Glomerular visceral epithelial cell (primary cell): ENCODE measurements at regions not wholly inside any gene's neighbourhood (a gene's known extent, or its start where the extent isn't known, plus 50 kb on each side); places are given as distances from the start of the nearest gene placed in this dataset.

ENCODE experiments used
- DNase-seq: peaks from one replicate; pipeline ENCODE4 v3.0.0-alpha.2; 2016; ENCODE audit errors: extremely low spot score

DNA sequence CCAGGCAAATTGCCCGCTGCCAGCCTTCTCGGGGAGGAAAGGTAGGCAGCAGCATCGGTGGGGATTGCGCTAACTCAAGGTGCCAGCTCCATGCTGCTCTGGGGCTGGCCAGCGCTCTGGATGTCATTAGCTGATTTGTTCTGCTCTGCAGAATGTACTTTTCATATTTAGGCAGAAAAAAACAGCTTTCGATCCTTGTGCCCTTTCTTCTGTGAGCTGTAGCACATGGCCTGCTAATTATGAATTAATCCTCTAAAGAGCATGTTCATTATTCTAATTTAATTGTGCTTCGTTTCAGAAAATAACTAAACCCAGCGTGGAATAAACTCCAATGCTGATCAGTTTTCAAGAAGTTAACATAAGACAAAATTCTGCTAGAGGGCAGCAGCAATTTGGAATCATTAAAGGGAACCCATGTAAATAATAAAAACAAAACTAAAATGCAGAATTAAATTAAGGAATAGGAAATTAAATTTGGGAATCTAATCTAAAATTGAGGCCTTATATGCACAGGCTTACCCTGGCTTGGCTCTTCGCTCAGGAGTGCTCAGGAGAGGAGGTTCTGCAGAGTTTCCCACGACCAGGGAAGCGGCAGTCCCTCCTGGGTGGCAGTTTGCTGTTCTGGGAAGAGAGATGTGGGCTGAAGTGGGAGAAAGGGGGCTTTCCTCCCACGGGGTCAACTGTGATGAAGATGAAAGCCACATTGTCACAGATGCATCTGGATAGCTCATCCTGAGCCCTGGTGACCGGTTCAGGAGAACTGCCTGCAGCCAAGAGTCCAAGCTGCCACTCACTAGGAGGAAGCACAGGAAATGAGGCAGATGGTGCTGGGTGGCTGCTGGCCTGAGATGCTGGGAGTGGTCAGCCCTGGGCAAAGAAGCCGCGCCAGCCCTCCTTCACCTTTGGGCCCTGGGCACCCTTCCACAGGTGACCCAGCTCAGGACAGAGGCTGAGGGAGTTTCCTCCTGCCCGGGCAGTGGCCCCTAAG, 93.2 kb upstream of the PKDCC start:
- DNase-seq = no peak

DNA sequence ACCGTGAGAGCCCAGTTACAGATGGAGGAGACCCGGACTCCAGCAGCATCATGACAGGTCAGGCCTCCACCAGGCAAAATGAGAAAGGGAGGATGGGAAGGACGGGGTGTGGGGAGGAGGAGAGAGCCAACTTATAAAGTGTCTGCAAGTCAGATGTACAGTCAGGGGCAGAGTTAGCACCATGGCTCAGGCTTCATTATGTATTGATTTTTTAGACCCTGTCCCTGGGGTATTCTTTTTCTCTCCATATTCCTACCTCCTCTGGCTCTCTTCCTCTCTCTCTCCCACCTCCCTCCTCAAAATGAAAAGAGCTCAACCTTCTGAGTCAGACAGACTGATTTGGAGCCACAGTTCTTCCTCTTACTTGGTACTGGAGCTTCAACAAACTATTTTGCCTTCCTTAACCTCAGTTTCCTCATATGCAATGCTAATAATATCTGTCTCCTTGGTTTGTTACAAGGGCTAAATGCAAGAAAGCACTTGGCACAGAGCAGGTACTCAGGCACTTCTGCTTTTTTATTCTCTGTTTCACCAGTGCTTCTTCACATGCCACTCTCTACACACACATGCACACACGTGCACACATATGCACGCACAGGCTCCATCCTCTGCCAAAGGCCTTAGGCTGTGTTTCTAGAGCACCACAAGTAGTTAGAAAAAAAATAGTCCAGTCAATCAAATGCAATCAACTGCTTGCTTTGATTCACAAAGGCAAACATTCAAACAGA, 92.3 kb upstream of the PKDCC start:
- DNase-seq = no peak

- no peak for DNase-seq
These were observed 90.4 kb upstream of the PKDCC start for GRCh38 chr2:41957431-41957830.

DNA sequence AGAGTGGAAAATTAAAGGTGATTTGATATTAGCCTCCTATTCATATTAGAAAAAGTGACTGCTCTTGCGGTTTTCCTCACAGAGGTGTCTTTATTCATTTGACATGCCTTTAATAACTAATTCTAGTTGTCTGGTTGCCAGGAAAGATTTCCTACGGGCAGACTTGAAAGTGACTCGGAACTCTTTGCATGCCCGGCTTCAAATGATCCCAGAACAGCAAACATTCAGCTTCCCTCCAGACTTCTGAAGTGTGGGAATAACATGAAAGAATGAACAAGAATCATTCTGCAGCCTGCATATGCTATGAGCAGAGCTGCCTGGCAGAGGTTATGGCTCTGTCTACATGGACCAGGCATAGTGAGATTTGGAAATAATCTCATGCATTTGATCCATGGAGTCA, 89.6 kb upstream of the PKDCC start:
- no peak for DNase-seq

GRCh38 chr2:41958775-41959174, 89.0 kb upstream of the PKDCC start:
- no peak for DNase-seq

GRCh38 chr2:41959760-41960159, 88.1 kb upstream of the PKDCC start:
- DNase-seq = no peak

- DNase-seq = no peak
These were observed 84.7 kb upstream of the PKDCC start for GRCh38 chr2:41962922-41963622.

DNA sequence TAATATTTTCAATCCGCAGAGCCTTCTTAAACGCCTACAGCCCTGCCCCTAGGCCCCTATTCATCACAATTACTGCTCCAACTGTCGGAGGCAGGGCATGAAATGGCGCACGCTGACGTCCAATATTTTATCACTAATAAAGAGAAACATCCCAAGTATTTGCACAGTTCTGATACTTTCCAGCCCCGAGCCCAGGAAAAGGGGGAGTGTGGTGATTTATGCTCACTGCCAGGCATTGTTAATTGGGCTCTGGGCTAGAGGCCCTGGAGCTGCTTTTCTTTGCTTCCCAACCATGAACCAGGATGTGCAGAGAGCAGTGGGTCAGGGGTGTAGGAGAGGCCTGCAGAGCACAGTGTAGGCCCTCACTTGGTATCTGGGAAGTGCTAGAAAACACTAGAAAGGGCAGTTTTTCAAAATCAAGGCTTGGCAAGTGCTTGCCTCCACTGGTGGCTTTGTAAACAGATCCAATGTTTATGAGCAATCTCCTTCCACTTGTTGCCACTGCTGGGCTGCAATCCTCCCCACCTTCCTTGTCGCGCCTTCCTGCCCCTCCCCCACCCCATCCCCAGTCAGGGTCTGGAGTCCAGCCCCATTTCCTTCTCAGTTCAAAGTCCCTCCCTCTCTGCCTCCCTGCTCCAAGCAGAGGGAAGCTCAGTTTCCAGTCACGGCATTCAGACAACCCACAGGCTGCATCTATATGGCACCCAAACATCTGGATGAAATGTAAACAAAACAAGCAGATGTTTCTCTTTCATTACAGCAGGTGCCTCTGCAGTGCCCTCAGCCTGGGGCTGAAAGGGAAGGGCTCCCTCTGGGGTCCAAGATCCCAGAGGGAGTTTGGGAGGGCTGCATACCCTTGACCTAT, 83.9 kb upstream of the PKDCC start:
- no peak for DNase-seq

DNA sequence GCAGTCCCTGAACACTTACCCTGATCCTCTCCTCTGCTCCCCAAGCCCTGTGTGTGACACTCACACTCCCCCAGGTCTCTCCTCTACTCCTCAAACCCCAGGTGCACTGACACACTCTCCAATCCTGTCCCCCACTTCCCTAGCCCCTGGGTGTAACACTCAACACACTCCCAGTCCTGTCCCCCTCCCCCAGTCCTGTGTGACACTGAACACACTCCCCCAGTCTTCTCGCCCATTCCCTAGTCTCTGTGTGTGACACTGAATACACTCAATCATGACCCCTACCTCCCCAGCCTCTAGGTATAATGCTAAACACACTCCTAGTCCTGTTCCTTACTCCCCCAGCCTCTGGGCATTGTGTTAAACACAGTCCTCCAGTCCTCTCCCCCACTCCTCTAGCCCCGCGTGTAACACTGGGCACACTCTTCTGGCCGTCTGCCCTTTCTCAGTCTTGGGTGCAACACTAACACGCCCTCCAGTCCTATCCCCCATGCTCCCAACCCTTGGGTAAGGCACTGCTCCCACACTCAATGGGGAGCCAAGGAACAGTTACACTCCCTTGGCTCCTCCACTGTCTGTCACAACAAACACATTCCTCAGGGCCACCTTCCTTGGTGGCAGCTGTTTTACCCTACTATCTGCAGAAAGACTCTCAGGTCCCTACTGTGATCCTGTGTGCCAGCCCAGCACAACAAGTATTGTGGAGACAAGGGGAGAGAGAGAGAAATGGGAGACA, 82.5 kb upstream of the PKDCC start:
- no peak for DNase-seq

- peak; percentile 28 for DNase-seq
These were observed 81.9 kb upstream of the PKDCC start for GRCh38 chr2:41965909-41966295.

DNA sequence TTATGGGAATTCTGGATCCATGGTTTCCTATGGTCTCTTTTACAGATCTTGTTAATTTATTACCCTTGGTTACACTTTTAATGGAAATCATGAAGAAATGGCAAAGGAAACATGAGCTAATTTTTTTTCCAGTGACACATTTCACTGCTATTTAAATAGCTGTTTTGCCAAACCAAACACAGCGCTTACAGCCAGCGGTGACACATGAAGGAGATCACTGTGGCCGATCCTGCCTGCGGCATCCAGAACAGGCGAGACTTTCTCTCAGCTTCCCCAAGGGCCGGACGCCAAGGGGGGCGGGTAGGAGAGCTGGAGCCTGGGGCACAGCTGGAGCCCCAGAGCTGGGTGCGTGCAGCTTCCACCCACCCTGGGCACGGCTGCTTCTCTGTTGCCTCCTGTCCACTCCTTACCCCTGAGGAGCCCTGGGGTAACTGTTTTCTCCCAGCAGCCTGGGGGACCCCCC, 81.4 kb upstream of the PKDCC start:
- peak; percentile 92 for DNase-seq

GRCh38 chr2:41966920-41967319, 80.9 kb upstream of the PKDCC start:
- no peak for DNase-seq

- DNase-seq = peak; percentile 5
These were observed 80.2 kb upstream of the PKDCC start for GRCh38 chr2:41967476-41968181.

GRCh38 chr2:41968182-41968578, 79.6 kb upstream of the PKDCC start:
- DNase-seq = no peak

GRCh38 chr2:41970988-41971660, 76.7 kb upstream of the PKDCC start:
- no peak for DNase-seq

DNA sequence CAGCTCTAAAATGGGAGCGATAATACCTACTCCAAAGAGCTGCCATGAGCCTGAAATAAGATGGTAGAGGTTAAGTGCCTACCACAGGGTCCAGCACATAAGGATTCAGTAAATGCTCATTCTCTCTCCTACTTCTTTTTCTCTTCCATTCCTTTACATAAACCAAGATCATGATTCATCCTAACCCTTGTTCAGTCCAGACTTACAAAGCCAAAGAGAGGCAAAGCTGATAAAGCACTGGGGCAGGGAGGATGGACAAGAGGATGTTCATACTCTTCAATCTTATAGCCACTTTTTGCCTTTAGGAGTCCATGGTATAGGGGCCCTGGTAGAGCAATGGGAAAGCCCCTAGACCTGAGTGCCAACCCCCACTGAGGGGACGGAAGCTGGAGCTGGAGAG, 75.6 kb upstream of the PKDCC start:
- DNase-seq = no peak

DNA sequence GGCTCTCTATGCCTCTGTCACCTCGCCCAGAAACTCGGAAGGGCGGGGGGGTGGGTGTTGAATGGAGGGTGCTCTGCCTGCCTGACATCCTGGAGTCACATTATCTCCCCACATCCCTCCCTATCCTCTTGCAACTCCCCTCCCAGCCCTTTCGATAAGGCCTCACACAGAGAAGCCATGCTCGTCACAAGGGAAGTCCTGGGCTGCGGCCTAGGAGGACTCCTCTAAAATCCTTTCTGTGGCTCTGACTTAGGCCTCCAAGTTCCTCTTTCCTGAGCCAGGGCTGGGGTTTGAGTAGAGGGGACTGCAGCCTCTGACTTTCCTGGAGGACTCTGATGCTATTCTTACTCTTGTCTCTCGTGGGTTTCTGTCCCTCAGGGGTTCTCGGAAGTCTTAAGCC, 75.0 kb upstream of the PKDCC start:
- DNase-seq = no peak

GRCh38 chr2:41973871-41974270, 74.0 kb upstream of the PKDCC start:
- no peak for DNase-seq

GRCh38 chr2:41981417-41981816, 66.4 kb upstream of the PKDCC start:
- no peak for DNase-seq
